GM21825 (cell line): ENCODE measurements at regions not wholly inside any gene's neighbourhood (a gene's known extent, or its start where the extent isn't known, plus 50 kb on each side); places are given as distances from the start of the nearest gene placed in this dataset.

Experiments used
- ATAC-seq: cut with Tn5 transposase; IDR thresholded peaks from one replicate; pipeline ENCODE4 v1.9.1; 2021; ENCODE audit warnings: mild to moderate bottlenecking, moderate library complexity; ENCODE audit not compliant: unreplicated experiment

- no peak for ATAC-seq
Measured at GRCh38 chr2:134770702-134771101, 51.9 kb upstream of the TMEM163 start.

DNA sequence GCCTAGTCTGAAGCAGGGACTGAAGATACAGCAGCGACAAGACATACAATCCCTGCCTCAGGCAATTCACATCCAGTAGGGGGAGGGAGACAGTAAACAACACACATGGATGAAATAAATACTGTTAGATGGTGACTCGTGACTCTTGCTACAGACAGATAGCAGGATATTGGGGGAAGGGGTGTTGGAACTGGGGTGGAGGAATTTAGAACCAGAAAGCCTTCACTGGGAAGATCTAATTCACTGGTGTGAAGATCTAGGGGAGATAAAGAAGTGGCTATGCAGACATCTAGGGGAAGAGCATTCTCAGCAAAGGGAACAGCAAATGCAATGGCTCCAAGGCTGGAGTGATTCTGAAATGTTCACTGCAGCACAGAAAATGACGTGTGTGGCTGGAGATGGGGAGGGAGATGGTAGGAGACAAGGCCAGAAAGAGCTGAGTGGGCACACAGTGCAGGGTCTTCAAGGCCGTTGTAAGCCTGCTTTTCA lies 52.6 kb upstream of the TMEM163 start:
- ATAC-seq, result no peak

DNA sequence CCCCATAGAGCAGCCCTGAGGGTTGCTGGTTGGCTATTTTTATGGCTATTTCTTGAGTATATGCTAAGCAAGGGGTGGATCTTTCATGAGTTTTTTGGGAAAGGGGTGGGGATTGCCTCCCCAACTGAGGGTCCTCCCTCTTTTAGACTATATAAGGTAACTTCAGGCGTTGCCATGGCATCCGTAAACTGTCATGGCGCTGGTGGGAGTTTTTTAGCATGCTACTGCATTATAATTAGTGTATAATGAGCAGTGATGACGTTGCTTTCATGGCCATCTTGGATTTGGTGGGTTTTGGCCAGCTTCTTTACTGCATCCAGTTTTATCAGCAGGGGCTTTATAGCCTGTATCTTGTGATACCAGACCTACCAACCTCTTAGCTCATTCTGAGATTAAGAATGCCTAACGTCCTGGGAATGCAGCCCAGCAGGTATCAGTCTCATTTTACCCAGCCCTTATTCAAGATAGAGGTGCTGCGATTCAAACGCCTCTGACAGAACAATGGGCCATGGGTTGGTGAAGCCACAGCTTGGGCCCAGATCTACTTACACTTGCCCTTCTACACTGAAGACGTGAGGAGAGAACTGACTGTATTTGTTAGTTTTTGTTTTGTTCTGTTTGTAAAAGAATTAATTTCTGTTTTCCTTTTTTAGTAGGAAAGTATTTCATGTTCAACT lies 53.8 kb upstream of the TMEM163 start:
- ATAC-seq, result no peak

- ATAC-seq, result no peak
Measured at GRCh38 chr2:134773335-134773734, 54.5 kb upstream of the TMEM163 start.

DNA sequence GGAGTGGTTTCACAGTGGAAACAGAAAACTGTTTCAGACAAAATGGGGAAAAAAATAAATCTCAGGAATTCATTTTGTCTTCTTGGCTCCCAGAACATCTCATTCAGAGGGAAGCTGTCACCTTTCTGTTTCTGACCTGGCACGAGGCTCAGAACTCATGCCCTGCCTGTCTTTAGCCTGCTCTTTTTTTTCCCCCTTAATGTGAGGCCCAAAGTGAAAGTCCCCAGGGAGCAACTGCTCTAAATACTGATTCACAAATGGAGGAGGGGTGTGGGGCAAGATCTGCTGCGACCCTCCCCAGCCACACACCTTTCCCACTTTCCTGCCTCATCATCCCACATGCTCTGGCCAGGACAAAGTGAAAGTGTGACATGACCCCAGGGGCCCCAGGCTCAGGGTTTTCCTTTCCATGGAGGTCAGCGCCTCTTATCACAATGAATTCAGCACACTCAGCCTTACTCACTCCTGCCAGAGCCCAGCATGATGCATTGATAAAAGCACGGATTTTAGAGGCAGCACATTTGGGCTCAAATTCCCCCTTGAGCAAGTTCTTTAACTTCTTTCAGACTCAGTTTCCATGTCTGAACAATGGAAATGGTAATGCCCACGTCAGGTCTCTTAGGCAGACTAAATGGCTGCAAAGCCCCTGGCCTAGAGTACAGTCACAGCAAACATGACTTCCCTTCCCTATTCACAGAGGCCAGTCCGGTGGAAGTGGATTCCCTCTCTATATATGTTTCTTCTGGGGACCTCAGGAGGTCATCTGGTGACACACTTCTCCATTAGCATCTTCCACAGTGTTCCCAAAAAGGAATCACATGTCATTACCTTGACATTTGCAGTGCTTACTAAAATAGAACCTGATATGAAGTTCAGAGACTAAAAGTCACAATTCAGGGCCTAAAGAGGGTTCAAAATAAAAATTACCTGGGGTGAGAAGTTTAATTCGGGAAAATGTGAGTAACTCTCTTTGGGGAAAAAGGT lies 55.3 kb upstream of the TMEM163 start:
- ATAC-seq, result no peak

DNA sequence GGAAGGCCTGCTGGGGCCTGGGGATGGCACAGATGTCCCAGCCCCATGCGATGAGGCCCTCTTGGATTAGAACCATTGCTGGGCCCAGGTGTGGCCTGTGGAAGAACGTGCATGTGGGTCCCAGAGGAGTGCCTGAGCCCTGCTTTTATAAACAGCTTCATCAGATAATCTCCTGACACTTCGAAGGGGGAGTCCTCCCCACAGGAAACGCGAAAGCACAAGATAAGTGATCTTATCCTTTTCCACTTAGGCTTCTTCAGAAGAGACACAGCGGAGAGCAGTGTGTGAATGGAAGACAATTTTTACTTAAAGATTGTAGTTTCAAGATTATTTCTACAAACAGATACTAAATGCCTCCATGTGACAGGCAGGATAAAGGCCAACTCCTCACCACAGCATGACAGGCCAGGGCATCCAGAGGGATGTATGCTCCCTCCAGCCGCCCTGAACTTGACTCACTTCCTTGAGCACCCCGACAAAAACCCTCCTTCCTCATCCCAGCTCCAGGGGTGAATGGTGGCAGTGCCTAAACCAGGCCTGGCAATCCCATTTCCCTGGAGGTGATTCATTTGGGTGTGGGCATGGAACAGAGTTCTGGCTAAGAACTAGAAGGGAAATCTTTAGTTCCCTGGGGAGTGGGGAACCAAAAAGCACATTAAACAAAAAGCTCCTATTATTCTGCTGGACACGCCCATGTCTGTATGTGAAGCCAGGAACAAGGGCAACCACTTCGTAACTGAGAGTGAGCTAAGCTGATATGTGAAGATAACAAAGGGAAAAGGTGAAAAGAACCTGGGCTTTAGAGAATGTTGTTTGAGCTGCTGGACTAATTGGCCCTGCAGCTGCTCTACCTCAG lies 56.2 kb upstream of the TMEM163 start:
- no peak for ATAC-seq

- ATAC-seq, result no peak
Measured at GRCh38 chr2:134776836-134777235, 58.0 kb upstream of the TMEM163 start.

- no peak for ATAC-seq
Measured at GRCh38 chr2:134777593-134777992, 58.8 kb upstream of the TMEM163 start.

- ATAC-seq, result no peak
Measured at GRCh38 chr2:134778372-134778771, 59.6 kb upstream of the TMEM163 start.

DNA sequence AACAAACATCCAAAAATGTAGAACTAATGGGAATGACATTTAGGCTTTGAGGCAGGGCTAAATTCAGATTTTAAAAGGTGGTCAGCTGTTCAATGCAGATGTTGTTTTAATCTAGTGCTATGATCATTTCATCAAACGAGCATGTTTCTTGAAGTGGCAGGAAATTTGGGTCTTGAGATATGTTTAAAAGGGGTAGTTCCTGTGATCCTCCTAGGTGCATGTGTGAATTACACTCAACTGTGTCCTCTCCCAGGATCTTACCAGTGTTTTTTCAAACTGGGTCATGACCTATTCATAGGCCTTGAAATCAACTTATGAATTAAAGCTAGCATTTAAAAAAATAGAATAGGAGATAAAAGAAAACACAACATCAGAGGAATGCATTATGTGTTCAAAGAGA lies 57.4 kb upstream of the ACMSD start:
- no peak for ATAC-seq

GRCh38 chr2:134782107-134782506 lies 56.3 kb upstream of the ACMSD start:
- no peak for ATAC-seq

GRCh38 chr2:134782792-134783191 lies 55.6 kb upstream of the ACMSD start:
- peak; percentile 73 for ATAC-seq

GRCh38 chr2:134783912-134784311 lies 54.5 kb upstream of the ACMSD start:
- no peak for ATAC-seq

- no peak for ATAC-seq
Measured at GRCh38 chr2:134785659-134786430, 52.6 kb upstream of the ACMSD start.

DNA sequence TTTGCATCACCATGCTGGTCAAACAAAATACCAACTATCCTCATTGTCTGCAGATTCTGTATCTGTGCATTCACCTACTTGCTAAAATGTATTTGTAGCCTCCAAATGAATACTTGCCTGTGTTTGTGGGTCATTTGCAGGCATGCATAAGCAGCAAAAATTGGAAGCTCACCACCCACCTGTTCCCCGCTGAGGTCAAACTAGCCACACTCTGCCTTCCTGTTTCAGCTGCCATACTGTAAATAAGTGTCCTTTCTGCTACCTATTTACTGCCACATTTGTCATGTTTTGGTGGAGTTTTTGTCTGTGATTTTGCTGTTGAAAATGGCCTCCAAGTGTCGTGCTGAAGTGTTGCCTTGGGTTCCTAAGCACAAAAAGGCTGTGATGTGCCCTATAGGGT lies 50.0 kb upstream of the ACMSD start:
- ATAC-seq, result no peak
